HepG2 (cell line): ENCODE measurements at regions not wholly inside any gene's neighbourhood (a gene's known extent, or its start where the extent isn't known, plus 50 kb on each side); places are given as distances from the start of the nearest gene placed in this dataset.

ENCODE experiments used
- CTCF ChIP-seq: sonication (generic); formaldehyde crosslinking; IDR thresholded peaks from 2 replicates; pipeline ENCODE4 v1.5.0; 2020; ENCODE audit warnings: mild to moderate bottlenecking, missing genetic modification reagents, moderate library complexity
- GABPA ChIP-seq, 2 experiments: IDR thresholded peaks; 2 replicates each; pipeline ENCODE4 v1.6.1; 2011 to 2016; ENCODE audit warnings: low read depth in 2 of 2, low read length in 1 of 2, missing biosample characterization in 1 of 2, missing genetic modification characterization in 1 of 2
- HMG20A ChIP-seq: IDR thresholded peaks from 2 replicates; pipeline ENCODE4 v1.6.1; 2016; ENCODE audit warnings: borderline replicate concordance
- MAFK ChIP-seq, 2 experiments: IDR thresholded peaks in 1 of 2; conservative IDR thresholded peaks in 1 of 2; 2 replicates each; pipeline ENCODE4 v1.6.1; 2011; ENCODE audit warnings: improper control_type of control experiment in 2 of 2, low read length in 2 of 2
- PHF5A ChIP-seq: IDR thresholded peaks from one replicate; pipeline ENCODE4 v1.6.1; 2018; ENCODE audit warnings: low read depth, missing genetic modification reagents; ENCODE audit not compliant: unreplicated experiment
- TAF1 ChIP-seq: sonication (generic); formaldehyde crosslinking; IDR thresholded peaks from 2 replicates; pipeline ENCODE4 v1.4.0; 2020; ENCODE audit warnings: missing genetic modification reagents
- YY1 ChIP-seq: IDR thresholded peaks from 2 replicates; pipeline ENCODE4 v1.6.1; 2011; ENCODE audit warnings: low read length, low read depth, moderate library complexity, mild to moderate bottlenecking; ENCODE audit not compliant: insufficient read depth, insufficient replicate concordance
- ZBTB1 ChIP-seq: sonication (generic); formaldehyde crosslinking; IDR thresholded peaks from 2 replicates; pipeline ENCODE4 v1.4.0; 2020; ENCODE audit warnings: missing genetic modification reagents, borderline replicate concordance
- ZFP41 ChIP-seq: sonication (generic); formaldehyde crosslinking; IDR thresholded peaks from 2 replicates; pipeline ENCODE4 v1.4.0; 2020; ENCODE audit warnings: mild to moderate bottlenecking, missing genetic modification reagents, borderline replicate concordance
- ZNF292 ChIP-seq: sonication (generic); formaldehyde crosslinking; IDR thresholded peaks from 2 replicates; pipeline ENCODE4 v1.8.1; 2022; ENCODE audit warnings: mild to moderate bottlenecking, low read depth, missing genetic modification reagents, borderline replicate concordance
- ZNF670 ChIP-seq: sonication (generic); formaldehyde crosslinking; IDR thresholded peaks from 2 replicates; pipeline ENCODE4 v1.8.0; 2022; ENCODE audit warnings: mild to moderate bottlenecking, missing genetic modification reagents, borderline replicate concordance
- ZNF747 ChIP-seq: sonication (generic); formaldehyde crosslinking; IDR thresholded peaks from 2 replicates; pipeline ENCODE4 v1.8.1; 2023; ENCODE audit warnings: missing genetic modification reagents, mild to moderate bottlenecking, borderline replicate concordance
- TF ChIP-seq, protein P1 (sequence below), 2 experiments: sonication (generic) in 1 of 2; formaldehyde crosslinking in 1 of 2; IDR thresholded peaks; 2 replicates each; pipeline versions ENCODE4 v1.5.1 to v1.6.1; 2011 to 2020; ENCODE audit warnings: borderline replicate concordance in 1 of 2, low read depth in 1 of 2, low read length in 1 of 2, mild to moderate bottlenecking in 1 of 2, missing genetic modification reagents in 1 of 2, moderate library complexity in 1 of 2
- TF ChIP-seq, protein P2 (sequence below): sonication (generic); formaldehyde crosslinking; IDR thresholded peaks from 2 replicates; pipeline ENCODE4 v1.4.0; 2020; ENCODE audit warnings: missing genetic modification reagents

GRCh38 chr15:93241696-93242585 is 152.9 kb upstream of the RGMA start:
- no peak for TF ChIP-seq YY1
- no peak for TF ChIP-seq ZNF747 (CRISPR knock-in tag)
- TF ChIP-seq ZNF292 (CRISPR knock-in tag) = no peak
- TF ChIP-seq CTCF (CRISPR knock-in tag) = no peak
- TF ChIP-seq, protein P1, sequence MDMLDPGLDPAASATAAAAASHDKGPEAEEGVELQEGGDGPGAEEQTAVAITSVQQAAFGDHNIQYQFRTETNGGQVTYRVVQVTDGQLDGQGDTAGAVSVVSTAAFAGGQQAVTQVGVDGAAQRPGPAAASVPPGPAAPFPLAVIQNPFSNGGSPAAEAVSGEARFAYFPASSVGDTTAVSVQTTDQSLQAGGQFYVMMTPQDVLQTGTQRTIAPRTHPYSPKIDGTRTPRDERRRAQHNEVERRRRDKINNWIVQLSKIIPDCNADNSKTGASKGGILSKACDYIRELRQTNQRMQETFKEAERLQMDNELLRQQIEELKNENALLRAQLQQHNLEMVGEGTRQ (IDR thresholded peaks at IDR 0.05; ENCODE audit: low read depth, low read length) = no peak
- TF ChIP-seq, protein P1 (CRISPR knock-in tag; IDR thresholded peaks at IDR 0.05; ENCODE audit: borderline replicate concordance) = no peak
- no peak for TF ChIP-seq GABPA (IDR thresholded peaks at IDR 0.05; ENCODE audit: low read depth, low read length)
- no peak for TF ChIP-seq GABPA (CRISPR knock-in tag; IDR thresholded peaks at IDR 0.05; ENCODE audit: low read depth)
- no peak for TF ChIP-seq ZBTB1
- TF ChIP-seq TAF1 (CRISPR knock-in tag) = no peak
- no peak for TF ChIP-seq MAFK (conservative IDR thresholded peaks at IDR 0.05 in 1 of 2, IDR thresholded peaks at IDR 0.05 in 1 of 2; ENCODE audit: low read length in 2 of 2)
- TF ChIP-seq HMG20A = no peak
- TF ChIP-seq PHF5A (CRISPR knock-in tag) = no peak
- TF ChIP-seq, protein P2, sequence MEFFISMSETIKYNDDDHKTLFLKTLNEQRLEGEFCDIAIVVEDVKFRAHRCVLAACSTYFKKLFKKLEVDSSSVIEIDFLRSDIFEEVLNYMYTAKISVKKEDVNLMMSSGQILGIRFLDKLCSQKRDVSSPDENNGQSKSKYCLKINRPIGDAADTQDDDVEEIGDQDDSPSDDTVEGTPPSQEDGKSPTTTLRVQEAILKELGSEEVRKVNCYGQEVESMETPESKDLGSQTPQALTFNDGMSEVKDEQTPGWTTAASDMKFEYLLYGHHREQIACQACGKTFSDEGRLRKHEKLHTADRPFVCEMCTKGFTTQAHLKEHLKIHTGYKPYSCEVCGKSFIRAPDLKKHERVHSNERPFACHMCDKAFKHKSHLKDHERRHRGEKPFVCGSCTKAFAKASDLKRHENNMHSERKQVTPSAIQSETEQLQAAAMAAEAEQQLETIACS (CRISPR knock-in tag) = no peak
- TF ChIP-seq ZFP41 (CRISPR knock-in tag) = no peak
- TF ChIP-seq ZNF670 = no peak
